Choroid plexus epithelial cell (primary cell): ENCODE measurements at regions not wholly inside any gene's neighbourhood (a gene's known extent, or its start where the extent isn't known, plus 50 kb on each side); places are given as distances from the start of the nearest gene placed in this dataset.

Experiments
- DNase-seq: peaks from one replicate; pipeline ENCODE4 v3.0.0-alpha.2; 2010; ENCODE audit warnings: low read depth
- H3K4me3 ChIP-seq: 2 replicates; pipeline ENCODE4 v1.5.1; 2011; ENCODE audit warnings: low read depth, mild to moderate bottlenecking, control low read depth, low read length, moderate library complexity
- TF ChIP-seq, protein P1 (sequence below): conservative IDR thresholded peaks from 2 replicates; pipeline ENCODE4 v1.5.1; 2011; ENCODE audit warnings: low read depth, mild to moderate bottlenecking, control low read depth, inconsistent platforms, low read length, moderate library complexity

DNA sequence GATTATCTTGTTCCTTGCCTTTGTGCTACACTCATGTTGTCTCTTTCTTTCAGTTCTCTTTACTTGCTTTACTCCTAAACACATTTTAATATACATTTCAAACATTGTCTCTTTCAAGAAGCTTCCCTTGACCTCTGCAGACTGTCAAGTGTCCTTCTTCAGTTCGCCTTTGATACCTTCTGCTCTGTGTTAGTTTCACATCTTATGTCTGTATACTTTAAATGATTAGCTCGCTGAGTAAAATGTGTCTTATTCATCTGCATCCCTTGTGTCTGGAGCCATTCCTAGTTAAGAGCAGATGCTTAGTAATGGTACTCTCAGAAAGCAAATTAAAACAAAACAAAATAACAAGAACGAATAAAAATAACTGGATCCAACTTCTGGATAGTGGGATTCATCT is 303.3 kb downstream of the S1PR1 start:
- H3K4me3 ChIP-seq, result no peak overlapping the region
- TF ChIP-seq, protein P1, sequence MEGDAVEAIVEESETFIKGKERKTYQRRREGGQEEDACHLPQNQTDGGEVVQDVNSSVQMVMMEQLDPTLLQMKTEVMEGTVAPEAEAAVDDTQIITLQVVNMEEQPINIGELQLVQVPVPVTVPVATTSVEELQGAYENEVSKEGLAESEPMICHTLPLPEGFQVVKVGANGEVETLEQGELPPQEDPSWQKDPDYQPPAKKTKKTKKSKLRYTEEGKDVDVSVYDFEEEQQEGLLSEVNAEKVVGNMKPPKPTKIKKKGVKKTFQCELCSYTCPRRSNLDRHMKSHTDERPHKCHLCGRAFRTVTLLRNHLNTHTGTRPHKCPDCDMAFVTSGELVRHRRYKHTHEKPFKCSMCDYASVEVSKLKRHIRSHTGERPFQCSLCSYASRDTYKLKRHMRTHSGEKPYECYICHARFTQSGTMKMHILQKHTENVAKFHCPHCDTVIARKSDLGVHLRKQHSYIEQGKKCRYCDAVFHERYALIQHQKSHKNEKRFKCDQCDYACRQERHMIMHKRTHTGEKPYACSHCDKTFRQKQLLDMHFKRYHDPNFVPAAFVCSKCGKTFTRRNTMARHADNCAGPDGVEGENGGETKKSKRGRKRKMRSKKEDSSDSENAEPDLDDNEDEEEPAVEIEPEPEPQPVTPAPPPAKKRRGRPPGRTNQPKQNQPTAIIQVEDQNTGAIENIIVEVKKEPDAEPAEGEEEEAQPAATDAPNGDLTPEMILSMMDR, result no peak
- no peak for DNase-seq

DNA sequence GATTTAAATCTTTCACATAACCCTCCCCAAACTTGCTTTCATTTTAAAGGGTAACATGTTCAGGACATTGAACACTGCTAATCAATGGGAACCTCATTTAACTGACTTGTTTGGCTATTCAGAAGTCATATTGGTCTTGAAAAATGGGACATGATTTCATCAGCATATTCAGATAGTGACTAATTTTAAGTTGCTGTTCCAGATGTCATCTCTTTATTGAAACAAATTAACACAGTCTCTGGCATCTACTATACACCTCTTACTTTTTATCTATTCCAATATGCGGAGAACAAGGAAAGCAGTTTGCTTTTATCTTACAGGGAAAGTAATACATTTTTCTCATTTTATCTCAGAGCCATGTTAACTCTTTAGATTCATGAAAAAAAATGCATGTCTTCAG is 310.1 kb downstream of the S1PR1 start:
- H3K4me3 ChIP-seq, result no peak overlapping the region
- no peak for DNase-seq
- TF ChIP-seq, protein P1, result no peak

DNA sequence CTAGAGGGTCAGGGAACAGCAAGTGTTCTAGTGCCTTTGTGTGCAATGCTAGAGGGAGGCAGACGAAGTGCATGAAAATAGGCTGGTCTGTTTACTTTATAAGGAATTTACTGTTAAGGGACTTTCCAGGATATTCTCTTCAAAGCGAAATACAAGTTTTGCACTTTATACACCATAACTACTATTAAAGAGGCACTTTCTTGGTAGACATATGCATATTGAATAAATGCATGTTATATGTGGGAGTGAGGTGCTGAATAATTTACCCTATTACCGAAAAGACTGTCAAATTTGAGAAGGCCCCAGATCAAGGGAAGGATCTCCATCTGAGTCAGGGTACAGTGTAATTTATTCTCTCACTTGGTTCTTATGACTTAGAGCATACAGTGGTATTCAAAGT is 310.5 kb downstream of the S1PR1 start:
- TF ChIP-seq, protein P1, result no peak
- no peak overlapping the region for H3K4me3 ChIP-seq
- no peak for DNase-seq

DNA sequence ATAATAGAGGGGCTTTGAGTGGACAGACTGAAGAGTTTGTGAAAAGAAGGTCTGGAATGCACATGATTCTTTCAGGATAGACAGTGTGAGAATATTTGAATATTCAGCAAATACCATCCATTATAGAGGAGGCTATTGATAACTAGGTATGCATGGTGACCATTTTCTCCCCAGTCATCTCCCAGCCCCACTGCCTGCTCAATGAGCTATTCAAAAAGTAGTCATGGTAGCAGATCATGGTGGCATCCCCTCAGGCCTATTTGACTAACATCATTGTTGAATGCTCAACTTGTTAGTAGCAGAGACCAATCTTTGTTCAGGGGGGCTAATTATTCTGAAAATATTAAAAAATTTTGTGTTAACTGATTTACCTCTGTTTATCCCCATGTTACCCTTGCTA is 311.6 kb downstream of the S1PR1 start:
- DNase-seq, result no peak
- H3K4me3 ChIP-seq, result no peak overlapping the region
- TF ChIP-seq, protein P1, result no peak

DNA sequence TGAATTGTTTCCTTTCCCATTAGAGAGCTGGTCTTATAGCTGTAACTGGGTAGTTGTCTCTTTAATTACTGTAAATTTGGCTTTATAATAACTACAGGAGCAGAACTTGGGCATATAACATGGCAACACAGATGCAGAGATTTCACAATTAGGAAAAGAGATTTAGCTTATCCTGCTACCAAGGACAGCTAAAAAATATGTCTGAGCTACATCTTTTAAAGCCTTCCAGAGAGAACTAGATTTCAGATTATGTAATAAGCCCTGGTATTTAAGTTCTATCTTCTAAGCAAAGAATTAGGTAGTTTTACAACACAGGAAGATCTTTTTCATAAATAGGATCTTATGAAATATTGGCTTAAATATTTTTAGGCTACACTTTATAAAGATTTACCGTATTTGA is 313.8 kb downstream of the S1PR1 start:
- no peak for DNase-seq
- no peak overlapping the region for H3K4me3 ChIP-seq
- TF ChIP-seq, protein P1, result no peak

DNA sequence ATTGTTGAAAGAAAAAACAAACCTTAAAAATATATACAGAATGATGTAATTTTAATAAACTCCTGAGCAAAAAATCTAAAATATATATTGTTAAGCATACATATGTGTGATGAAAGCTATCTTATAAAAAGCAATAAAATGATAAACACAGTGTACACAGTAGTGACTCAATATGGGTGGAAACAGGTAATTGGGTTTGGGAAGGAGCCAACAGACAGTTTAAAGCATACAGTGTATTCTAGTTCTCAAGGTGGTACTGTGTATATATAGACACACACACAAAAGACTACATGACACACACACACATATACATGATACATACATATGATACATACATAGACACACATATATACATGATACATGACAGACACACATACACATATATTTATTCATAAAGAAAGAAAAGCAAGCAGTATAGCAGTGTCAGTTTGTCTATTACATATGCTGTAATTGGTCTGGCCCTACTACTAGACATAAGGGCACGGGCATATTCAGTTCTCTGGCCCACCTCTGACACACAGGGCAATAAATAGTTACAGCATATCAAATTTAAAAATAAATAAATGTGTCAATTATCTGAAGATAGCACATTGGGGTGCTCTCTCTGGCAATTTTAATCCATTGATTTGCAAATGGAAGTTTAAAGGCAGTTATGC is 330.2 kb downstream of the S1PR1 start:
- DNase-seq, result no peak
- no peak overlapping the region for H3K4me3 ChIP-seq
- TF ChIP-seq, protein P1, result no peak

DNA sequence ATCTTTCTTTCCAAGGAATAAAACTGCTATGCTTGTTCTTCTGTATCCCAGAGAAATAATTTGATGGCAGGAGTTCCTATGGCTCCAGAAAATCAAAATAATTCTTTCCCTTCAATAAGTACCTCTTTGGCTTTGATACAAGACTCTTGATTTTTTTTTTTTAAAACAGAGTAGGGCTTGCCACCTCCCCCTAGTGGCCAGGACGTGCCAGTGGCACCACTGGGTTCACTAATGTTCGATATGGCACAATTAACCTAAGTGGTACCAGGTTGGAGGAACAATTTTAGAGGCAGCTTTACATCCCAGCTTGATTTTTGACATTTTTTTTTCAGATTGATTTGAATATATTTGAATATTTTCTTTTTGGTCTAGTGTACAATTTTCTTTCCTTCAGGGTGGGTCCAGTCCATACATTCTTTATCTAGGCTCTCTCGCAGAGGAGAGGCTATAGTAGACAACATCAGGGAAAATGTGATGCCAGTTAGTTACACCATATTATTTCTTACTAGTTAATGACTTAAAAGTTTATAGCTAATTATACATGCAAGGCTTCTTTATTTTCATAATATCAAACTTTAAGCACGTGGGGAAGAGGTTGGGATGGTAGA is 330.9 kb downstream of the S1PR1 start:
- H3K4me3 ChIP-seq, result no peak overlapping the region
- TF ChIP-seq, protein P1, result peak; percentile 94
- peak; percentile 53 for DNase-seq
